ENCODE measurements at regions not wholly inside any gene's neighbourhood (a gene's known extent, or its start where the extent isn't known, plus 50 kb on each side); places are given as distances from the start of the nearest gene placed in this dataset.
"Not testable (repeated sequence)": the region's sequence is repeated elsewhere in the genome, so short reads cannot be mapped to it uniquely, and the experiment has no call there.

GRCh38 chr3:18185624-18186023 is 239.5 kb downstream of the SATB1 start:
- DNase-seq = no peak

GRCh38 chr3:18182923-18183322 is 242.2 kb downstream of the SATB1 start:
- DNase-seq = not testable (repeated sequence)

- DNase-seq = no peak
Observed at GRCh38 chr3:18179521-18179920, 245.6 kb downstream of the SATB1 start.

- no peak for DNase-seq
Observed at GRCh38 chr3:18177271-18177670, 247.9 kb downstream of the SATB1 start.

GRCh38 chr3:18173891-18174290 is 251.2 kb downstream of the SATB1 start:
- DNase-seq = not testable (repeated sequence)

- DNase-seq = no peak
Observed at GRCh38 chr3:18159681-18160080, 265.5 kb downstream of the SATB1 start.

- DNase-seq = no peak
Observed at GRCh38 chr3:18153571-18154173, 271.5 kb downstream of the SATB1 start.

GRCh38 chr3:18151199-18151598 is 273.9 kb downstream of the SATB1 start:
- no peak for DNase-seq

GRCh38 chr3:18149935-18150334 is 275.2 kb downstream of the SATB1 start:
- DNase-seq = no peak

GRCh38 chr3:18149386-18149785 is 275.8 kb downstream of the SATB1 start:
- no peak for DNase-seq

- no peak for DNase-seq
Observed at GRCh38 chr3:18144571-18144970, 280.6 kb downstream of the SATB1 start.

- DNase-seq = no peak
Observed at GRCh38 chr3:18143258-18143780, 281.8 kb downstream of the SATB1 start.

- DNase-seq = no peak
Observed at GRCh38 chr3:18137958-18138357, 287.2 kb downstream of the SATB1 start.

GRCh38 chr3:18135060-18135814 is 289.9 kb downstream of the SATB1 start:
- DNase-seq = no peak

GRCh38 chr3:18134386-18135059 is 290.6 kb downstream of the SATB1 start:
- no peak for DNase-seq

GRCh38 chr3:18132991-18133390 is 292.1 kb downstream of the SATB1 start:
- DNase-seq = no peak

- no peak for DNase-seq
Observed at GRCh38 chr3:18127859-18128681, 297.1 kb downstream of the SATB1 start.

GRCh38 chr3:18127174-18127858 is 297.8 kb downstream of the SATB1 start:
- DNase-seq = no peak

GRCh38 chr3:18126772-18127171 is 298.4 kb downstream of the SATB1 start:
- DNase-seq = no peak

- DNase-seq = peak; percentile 46
Observed at GRCh38 chr3:18124501-18124900, 300.6 kb downstream of the SATB1 start.

- DNase-seq = no peak
Observed at GRCh38 chr3:18122264-18122663, 302.9 kb downstream of the SATB1 start.

GRCh38 chr3:18121020-18121419 is 304.1 kb downstream of the SATB1 start:
- no peak for DNase-seq

Data from NCI-H2171 treated with DMSO at 0.1 percent for 48 hours (cell line).